Mammary epithelial cell (primary cell): ENCODE measurements at regions not wholly inside any gene's neighbourhood (a gene's known extent, or its start where the extent isn't known, plus 50 kb on each side); places are given as distances from the start of the nearest gene placed in this dataset.

ENCODE experiments used
- EZH2 ChIP-seq: IDR thresholded peaks from 2 replicates; pipeline ENCODE4 v1.6.1; 2012; ENCODE audit warnings: low read length, inconsistent platforms, borderline replicate concordance
- TF ChIP-seq, protein P1 (sequence below), 2 donors: IDR thresholded peaks in 1 of 2; conservative IDR thresholded peaks in 1 of 2; 2 replicates each; pipeline ENCODE4 v1.5.1; 2011 to 2012; ENCODE audit warnings: inconsistent platforms in 2 of 2, low read length in 2 of 2, mild to moderate bottlenecking in 2 of 2, control low read depth in 1 of 2, low read depth in 1 of 2; ENCODE audit not compliant: insufficient read depth in 1 of 2; ENCODE audit errors: extremely low read depth in 1 of 2

DNA sequence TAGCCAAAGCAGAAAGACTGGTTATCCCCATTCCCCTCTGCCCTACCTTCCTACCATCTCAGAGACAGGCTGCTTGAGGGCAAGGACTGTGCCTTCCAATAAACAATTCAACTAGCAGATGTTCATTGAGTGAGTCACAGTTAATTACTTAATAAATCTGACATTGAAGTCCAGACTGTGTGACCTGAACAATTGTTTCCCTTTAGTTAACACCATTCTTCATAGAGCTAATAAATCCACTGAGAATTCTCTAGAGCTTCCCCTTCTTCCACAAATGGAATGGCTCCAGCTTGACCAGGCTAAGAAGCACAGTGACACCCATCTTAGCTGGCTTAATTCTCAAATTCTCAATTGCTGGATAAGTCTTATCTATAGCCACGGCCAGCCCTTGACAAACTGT lies 61.9 kb upstream of the GJA5 start:
- TF ChIP-seq, protein P1, sequence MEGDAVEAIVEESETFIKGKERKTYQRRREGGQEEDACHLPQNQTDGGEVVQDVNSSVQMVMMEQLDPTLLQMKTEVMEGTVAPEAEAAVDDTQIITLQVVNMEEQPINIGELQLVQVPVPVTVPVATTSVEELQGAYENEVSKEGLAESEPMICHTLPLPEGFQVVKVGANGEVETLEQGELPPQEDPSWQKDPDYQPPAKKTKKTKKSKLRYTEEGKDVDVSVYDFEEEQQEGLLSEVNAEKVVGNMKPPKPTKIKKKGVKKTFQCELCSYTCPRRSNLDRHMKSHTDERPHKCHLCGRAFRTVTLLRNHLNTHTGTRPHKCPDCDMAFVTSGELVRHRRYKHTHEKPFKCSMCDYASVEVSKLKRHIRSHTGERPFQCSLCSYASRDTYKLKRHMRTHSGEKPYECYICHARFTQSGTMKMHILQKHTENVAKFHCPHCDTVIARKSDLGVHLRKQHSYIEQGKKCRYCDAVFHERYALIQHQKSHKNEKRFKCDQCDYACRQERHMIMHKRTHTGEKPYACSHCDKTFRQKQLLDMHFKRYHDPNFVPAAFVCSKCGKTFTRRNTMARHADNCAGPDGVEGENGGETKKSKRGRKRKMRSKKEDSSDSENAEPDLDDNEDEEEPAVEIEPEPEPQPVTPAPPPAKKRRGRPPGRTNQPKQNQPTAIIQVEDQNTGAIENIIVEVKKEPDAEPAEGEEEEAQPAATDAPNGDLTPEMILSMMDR (conservative IDR thresholded peaks at IDR 0.05 in 1 of 2, IDR thresholded peaks at IDR 0.05 in 1 of 2; ENCODE audit: extremely low read depth in 1 of 2, insufficient read depth in 1 of 2, low read depth in 1 of 2, low read length in 2 of 2) = no peak
- no peak for TF ChIP-seq EZH2
